SK-N-SH (cell line): ENCODE measurements at regions not wholly inside any gene's neighbourhood (a gene's known extent, or its start where the extent isn't known, plus 50 kb on each side); places are given as distances from the start of the nearest gene placed in this dataset.

Source experiments
- CTCF ChIA-PET: fragments of 300-600, 350-600 bp; formaldehyde crosslinking; extraction: SDS; loops from one replicate; lab custom pipeline; 2021; lab: Yijun Ruan, JAX
- POLR2A ChIA-PET: fragments of 350-600 bp; sonication (Branson Sonifier 250); formaldehyde crosslinking; extraction: SDS; loops from one replicate; lab custom pipeline; 2020; ENCODE audit warnings: antibody characterized with exemption, inconsistent platforms; lab: Yijun Ruan, JAX
- DNase-seq: peaks from one replicate; pipeline ENCODE4 v3.0.0; 2012
- H2AFZ ChIP-seq: fragments of 200-600 bp; sonication (generic); 2 replicates; pipeline ENCODE4 v1.8.1; 2016; ENCODE audit warnings: antibody characterized with exemption, mild to moderate bottlenecking, low read depth
- H3F3A ChIP-seq: fragments of 200-600 bp; sonication (generic); replicated peaks from 2 replicates; pipeline ENCODE3; 2016; ENCODE audit warnings: antibody characterized with exemption, mild to moderate bottlenecking; ENCODE audit not compliant: insufficient read depth
- H3K27ac ChIP-seq, 2 experiments: fragments of 200-500 bp in 1 of 2; fragments of 200-600 bp in 1 of 2; sonication (Bioruptor generic) in 1 of 2; sonication (generic), shearing (Covaris generic) in 1 of 2; 2 replicates each; pipeline versions ENCODE4 v1.5.1 to v1.6.1; 2014 to 2016; ENCODE audit warnings: low read depth in 2 of 2, inconsistent platforms in 1 of 2, low read length in 1 of 2, mild to moderate bottlenecking in 1 of 2, mixed read lengths in 1 of 2
- H3K27me3 ChIP-seq: fragments of 200-600 bp; sonication (generic), shearing (Covaris generic); 2 replicates; pipeline ENCODE4 v1.6.1; 2016; ENCODE audit warnings: mixed run types; ENCODE audit not compliant: insufficient read depth
- H3K36me3 ChIP-seq, 2 experiments: fragments of 200-500 bp in 1 of 2; fragments of 200-600 bp in 1 of 2; sonication (Bioruptor generic) in 1 of 2; sonication (generic) in 1 of 2; replicated peaks in 1 of 2; 2 replicates each; pipeline versions ENCODE3 to v1.5.1; 2014 to 2016; ENCODE audit warnings: low read length in 1 of 2, mild to moderate bottlenecking in 1 of 2; ENCODE audit not compliant: insufficient read depth in 2 of 2, control insufficient read depth in 1 of 2
- H3K4me1 ChIP-seq, 2 experiments: fragments of 200-500 bp in 1 of 2; fragments of 200-600 bp in 1 of 2; sonication (Bioruptor generic) in 1 of 2; sonication (generic), shearing (Covaris generic) in 1 of 2; 2 replicates each; pipeline versions ENCODE4 v1.5.1 to v1.6.1; 2014 to 2016; ENCODE audit warnings: low read depth in 1 of 2, low read length in 1 of 2, mixed run types in 1 of 2; ENCODE audit not compliant: insufficient read depth in 2 of 2, control insufficient read depth in 1 of 2
- H3K4me2 ChIP-seq: fragments of 200-600 bp; sonication (generic), shearing (Covaris generic); 2 replicates; pipeline ENCODE4 v1.6.1; 2017; ENCODE audit warnings: mixed run types
- H3K4me3 ChIP-seq, 2 experiments: fragments of 200-500 bp in 1 of 2; fragments of 200-600 bp in 1 of 2; sonication (Bioruptor generic) in 1 of 2; sonication (generic), shearing (Covaris generic) in 1 of 2; 2 replicates each; pipeline versions ENCODE4 v1.5.1 to v1.8.1; 2014 to 2016; ENCODE audit warnings: low read depth in 2 of 2, inconsistent platforms in 1 of 2, low read length in 1 of 2, mild to moderate bottlenecking in 1 of 2, mixed read lengths in 1 of 2, moderate library complexity in 1 of 2
- H3K79me2 ChIP-seq: fragments of 200-600 bp; sonication (generic); 2 replicates; pipeline ENCODE4 v1.8.1; 2017; ENCODE audit warnings: mild to moderate bottlenecking; ENCODE audit not compliant: insufficient read depth
- H3K9ac ChIP-seq: fragments of 200-600 bp; sonication (generic); 2 replicates; pipeline ENCODE4 v1.6.1; 2017; ENCODE audit warnings: mixed run types
- H3K9me2 ChIP-seq: fragments of 200-600 bp; sonication (generic); 2 replicates; pipeline ENCODE4 v1.6.1; 2017; ENCODE audit warnings: mixed run types
- H3K9me3 ChIP-seq: fragments of 200-600 bp; sonication (generic); 2 replicates; pipeline ENCODE4 v1.6.1; 2017; ENCODE audit warnings: mixed run types, mild to moderate bottlenecking, moderate library complexity
- H4K20me1 ChIP-seq: fragments of 200-600 bp; sonication (generic); 2 replicates; pipeline ENCODE4 v1.6.1; 2017; ENCODE audit warnings: mild to moderate bottlenecking, mixed run types; ENCODE audit not compliant: insufficient read depth
- CHD2 ChIP-seq: fragments of 150-350 bp; IDR thresholded peaks from 2 replicates; pipeline ENCODE4 v1.6.1; 2018; ENCODE audit warnings: low read length; ENCODE audit not compliant: partially characterized antibody
- ELF1 ChIP-seq: IDR thresholded peaks from 2 replicates; pipeline ENCODE4 v1.4.0; 2012
- EZH2phosphoT487 ChIP-seq: fragments of 200-600 bp; sonication (generic); IDR thresholded peaks from 2 replicates; pipeline ENCODE4 v1.6.1; 2017; ENCODE audit warnings: low read depth, mixed run types, mild to moderate bottlenecking, antibody characterized with exemption, moderate library complexity, borderline replicate concordance
- FOSL2 ChIP-seq: IDR thresholded peaks from 2 replicates; pipeline ENCODE4 v1.4.0; 2012; ENCODE audit warnings: low read depth, mild to moderate bottlenecking, moderate library complexity, borderline replicate concordance
- FOXJ3 ChIP-seq: sonication (generic); formaldehyde crosslinking; IDR thresholded peaks from 2 replicates; pipeline ENCODE4 v1.5.1; 2020; ENCODE audit warnings: mild to moderate bottlenecking, missing genetic modification reagents
- FOXM1 ChIP-seq: IDR thresholded peaks from 2 replicates; pipeline ENCODE4 v1.4.0; 2012; ENCODE audit warnings: low read depth, mild to moderate bottlenecking
- GABPA ChIP-seq: IDR thresholded peaks from 2 replicates; pipeline ENCODE4 v1.4.0; 2012; ENCODE audit warnings: low read depth, mild to moderate bottlenecking
- NRF1 ChIP-seq: IDR thresholded peaks from 2 replicates; pipeline ENCODE4 v1.6.1; 2012; ENCODE audit warnings: low read depth, mild to moderate bottlenecking, low read length
- POLR2AphosphoS5 ChIP-seq: IDR thresholded peaks from 2 replicates; pipeline ENCODE4 v1.6.1; 2012; ENCODE audit warnings: low read depth, low read length
- RAD21 ChIP-seq: IDR thresholded peaks from 2 replicates; pipeline ENCODE4 v1.6.1; 2012; ENCODE audit warnings: mild to moderate bottlenecking, low read length
- RXRA ChIP-seq: IDR thresholded peaks from 2 replicates; pipeline ENCODE4 v1.4.0; 2012; ENCODE audit warnings: low read depth, mild to moderate bottlenecking, borderline replicate concordance
- SMC3 ChIP-seq: IDR thresholded peaks from 2 replicates; pipeline ENCODE4 v1.6.1; 2012; ENCODE audit warnings: low read depth, low read length, improper control_type of control experiment
- TCF12 ChIP-seq: IDR thresholded peaks from 2 replicates; pipeline ENCODE4 v1.4.0; 2012
- TEAD4 ChIP-seq: IDR thresholded peaks from 2 replicates; pipeline ENCODE4 v1.4.0; 2012; ENCODE audit warnings: mild to moderate bottlenecking, borderline replicate concordance; ENCODE audit not compliant: insufficient read depth
- YY1 ChIP-seq: IDR thresholded peaks from 2 replicates; pipeline ENCODE4 v1.4.0; 2012; ENCODE audit warnings: low read depth, mild to moderate bottlenecking
- WGBS: methylation state at CpG from one replicate; pipeline ENCODE4 v1.1.6; 2017; ENCODE audit warnings: low lambda C conversion rate; 5-methylcytosine and 5-hydroxymethylcytosine counted together
- TF ChIP-seq, protein P1 (sequence below): IDR thresholded peaks from 2 replicates; pipeline ENCODE4 v1.4.0; 2012; ENCODE audit warnings: low read depth
- TF ChIP-seq, protein P2 (sequence below): IDR thresholded peaks from 2 replicates; pipeline ENCODE4 v1.6.1; 2012; ENCODE audit warnings: mild to moderate bottlenecking, low read depth, low read length, moderate library complexity

DNA sequence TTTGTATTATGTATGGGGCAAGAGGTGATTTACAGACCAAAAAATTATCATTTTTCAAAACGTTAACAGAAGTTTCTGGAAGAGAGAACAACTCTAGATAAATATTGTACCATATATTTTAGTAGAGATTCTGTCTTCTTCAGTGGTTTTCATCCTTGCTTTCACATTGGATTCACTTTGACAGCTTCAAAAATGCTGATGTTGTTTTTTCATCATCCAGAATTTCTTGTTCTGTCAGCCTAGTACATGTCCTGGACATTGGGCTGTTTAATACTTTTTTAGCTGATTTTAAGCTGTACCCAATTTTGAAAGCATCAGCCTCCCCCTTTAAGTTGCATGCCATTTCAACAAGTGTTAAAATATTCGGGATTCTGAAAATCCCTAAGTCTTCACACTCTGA, 711.3 kb upstream of the LRATD1 start:
- H3K9me2 ChIP-seq = no peaks in the 10 kb centered on the region
- no peak overlapping the region for H2AFZ ChIP-seq
- WGBS = 37% methylated on average over 2 of the region's 2 CpGs
- no peaks in the 10 kb centered on the region for H3K4me1 ChIP-seq
- H4K20me1 ChIP-seq = no peaks in the 10 kb centered on the region
- no peaks in the 10 kb centered on the region for H3F3A ChIP-seq
- CTCF ChIA-PET = no interaction called here
- DNase-seq = no peak
- no peaks in the 10 kb centered on the region for H3K79me2 ChIP-seq
- TF ChIP-seq SMC3 = no peak
- TF ChIP-seq NRF1 = no peak
- TF ChIP-seq FOSL2 = no peak
- no peak for TF ChIP-seq FOXJ3
- TF ChIP-seq EZH2phosphoT487 = no peak
- no peak for TF ChIP-seq TCF12
- TF ChIP-seq FOXM1 = no peak
- TF ChIP-seq, protein P1, sequence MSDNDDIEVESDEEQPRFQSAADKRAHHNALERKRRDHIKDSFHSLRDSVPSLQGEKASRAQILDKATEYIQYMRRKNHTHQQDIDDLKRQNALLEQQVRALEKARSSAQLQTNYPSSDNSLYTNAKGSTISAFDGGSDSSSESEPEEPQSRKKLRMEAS = no peak
- TF ChIP-seq YY1 = no peak
- TF ChIP-seq TEAD4 = no peak
- no peak for TF ChIP-seq GABPA
- TF ChIP-seq RAD21 = no peak
- TF ChIP-seq ELF1 = no peak
- TF ChIP-seq, all 33 proteins: peak for 0
- H3K9me3 ChIP-seq = no peaks in the 10 kb centered on the region
- H3K27ac ChIP-seq = no peak overlapping the region
- H3K9ac ChIP-seq = no peak overlapping the region
- POLR2A ChIA-PET = no interaction called here
- H3K36me3 ChIP-seq = no peaks in the 10 kb centered on the region
- no peak overlapping the region for H3K4me3 ChIP-seq
- H3K4me2 ChIP-seq = no peak overlapping the region
- H3K27me3 ChIP-seq = no peaks in the 10 kb centered on the region

DNA sequence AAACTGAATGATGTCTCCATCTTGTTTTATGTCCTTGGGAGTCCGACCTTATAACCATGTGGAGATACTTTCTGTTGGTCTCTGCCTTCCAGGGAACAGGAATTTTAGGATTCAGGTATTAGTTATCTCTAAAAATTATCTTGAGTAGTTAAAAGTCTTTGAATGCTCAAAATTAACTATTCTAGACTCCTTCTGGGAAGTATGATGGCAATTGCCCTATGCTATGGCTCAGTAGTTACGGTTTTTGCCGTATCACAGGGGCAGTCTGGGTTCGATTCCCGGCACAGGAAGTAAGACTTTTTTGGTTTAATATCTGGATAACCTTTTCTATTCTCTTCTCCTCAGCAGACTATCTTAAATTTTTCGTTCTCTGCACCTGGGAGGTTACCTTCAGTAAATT, 708.7 kb upstream of the LRATD1 start:
- DNase-seq = no peak
- Histone ChIP-seq H3K9me2 (no peaks in the 10 kb centered on the region), H3K9ac (no peak overlapping the region), H3K27ac (no peak overlapping the region), H4K20me1 (no peaks in the 10 kb centered on the region)
- 47% methylated on average over 6 of the region's 6 CpGs for WGBS
- TF ChIP-seq ELF1 = no peak
- TF ChIP-seq, all 33 proteins: peak for 0
- CTCF ChIA-PET = no interaction called here
- Histone ChIP-seq H3K4me3 (no peak overlapping the region), H3K4me1 (no peaks in the 10 kb centered on the region), H3F3A (no peaks in the 10 kb centered on the region), H3K36me3 (no peaks in the 10 kb centered on the region), H3K4me2 (no peak overlapping the region), H3K79me2 (no peaks in the 10 kb centered on the region), H3K27me3 (no peaks in the 10 kb centered on the region), H3K9me3 (no peaks in the 10 kb centered on the region), H2AFZ (no peak overlapping the region)
- POLR2A ChIA-PET = no interaction called here

DNA sequence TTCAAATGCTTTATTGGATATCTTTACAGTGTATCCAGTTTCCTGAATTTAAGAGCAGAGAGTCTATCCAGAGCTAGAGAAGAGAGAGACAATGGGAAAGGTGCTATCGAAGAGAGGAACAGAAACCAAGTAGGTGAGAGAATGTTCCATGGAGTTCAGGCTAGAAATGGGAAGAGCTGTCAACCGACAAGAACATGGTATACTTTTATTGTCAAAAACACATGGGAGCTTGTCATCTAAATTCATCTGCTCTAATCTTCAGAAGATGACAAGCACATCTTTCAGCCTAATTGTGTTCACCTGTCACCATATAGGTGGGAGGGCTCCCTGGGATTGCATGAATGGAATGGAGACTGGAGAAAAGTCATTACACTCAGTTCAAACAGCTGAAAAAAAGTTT, 690.4 kb upstream of the LRATD1 start:
- WGBS = 45% methylated on average over 2 of the region's 2 CpGs

More for the DNA sequence above, 690.4 kb upstream of the LRATD1 start:
- H3K79me2 ChIP-seq = no peaks in the 10 kb centered on the region
- no peaks in the 10 kb centered on the region for H3K9me3 ChIP-seq
- H3F3A ChIP-seq = no peaks in the 10 kb centered on the region
- H3K27me3 ChIP-seq = no peaks in the 10 kb centered on the region
- no peak overlapping the region for H3K27ac ChIP-seq
- no peak overlapping the region for H2AFZ ChIP-seq
- H3K4me2 ChIP-seq = no peak overlapping the region
- no peak overlapping the region for H3K9ac ChIP-seq
- ChIA-PET CTCF (interaction anchor here (0.7 kb wide), 1 partner anchor 1635 kb away, joined by 4 read pairs; no protein-coding TSS in a partner anchor), POLR2A (no interaction called here)
- no peaks in the 10 kb centered on the region for H3K4me1 ChIP-seq
- no peaks in the 10 kb centered on the region for H3K9me2 ChIP-seq
- no peaks in the 10 kb centered on the region for H3K36me3 ChIP-seq
- H4K20me1 ChIP-seq = no peaks in the 10 kb centered on the region
- no peak for DNase-seq
- no peak overlapping the region for H3K4me3 ChIP-seq
- TF ChIP-seq RXRA = no peak
- no peak for TF ChIP-seq POLR2AphosphoS5
- TF ChIP-seq, protein P2, sequence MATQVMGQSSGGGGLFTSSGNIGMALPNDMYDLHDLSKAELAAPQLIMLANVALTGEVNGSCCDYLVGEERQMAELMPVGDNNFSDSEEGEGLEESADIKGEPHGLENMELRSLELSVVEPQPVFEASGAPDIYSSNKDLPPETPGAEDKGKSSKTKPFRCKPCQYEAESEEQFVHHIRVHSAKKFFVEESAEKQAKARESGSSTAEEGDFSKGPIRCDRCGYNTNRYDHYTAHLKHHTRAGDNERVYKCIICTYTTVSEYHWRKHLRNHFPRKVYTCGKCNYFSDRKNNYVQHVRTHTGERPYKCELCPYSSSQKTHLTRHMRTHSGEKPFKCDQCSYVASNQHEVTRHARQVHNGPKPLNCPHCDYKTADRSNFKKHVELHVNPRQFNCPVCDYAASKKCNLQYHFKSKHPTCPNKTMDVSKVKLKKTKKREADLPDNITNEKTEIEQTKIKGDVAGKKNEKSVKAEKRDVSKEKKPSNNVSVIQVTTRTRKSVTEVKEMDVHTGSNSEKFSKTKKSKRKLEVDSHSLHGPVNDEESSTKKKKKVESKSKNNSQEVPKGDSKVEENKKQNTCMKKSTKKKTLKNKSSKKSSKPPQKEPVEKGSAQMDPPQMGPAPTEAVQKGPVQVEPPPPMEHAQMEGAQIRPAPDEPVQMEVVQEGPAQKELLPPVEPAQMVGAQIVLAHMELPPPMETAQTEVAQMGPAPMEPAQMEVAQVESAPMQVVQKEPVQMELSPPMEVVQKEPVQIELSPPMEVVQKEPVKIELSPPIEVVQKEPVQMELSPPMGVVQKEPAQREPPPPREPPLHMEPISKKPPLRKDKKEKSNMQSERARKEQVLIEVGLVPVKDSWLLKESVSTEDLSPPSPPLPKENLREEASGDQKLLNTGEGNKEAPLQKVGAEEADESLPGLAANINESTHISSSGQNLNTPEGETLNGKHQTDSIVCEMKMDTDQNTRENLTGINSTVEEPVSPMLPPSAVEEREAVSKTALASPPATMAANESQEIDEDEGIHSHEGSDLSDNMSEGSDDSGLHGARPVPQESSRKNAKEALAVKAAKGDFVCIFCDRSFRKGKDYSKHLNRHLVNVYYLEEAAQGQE = no peak
- TF ChIP-seq CHD2 = no peak
- TF ChIP-seq RAD21 = no peak
- TF ChIP-seq, all 33 proteins: peak for 0
